Caco-2 (cell line): ENCODE measurements at regions not wholly inside any gene's neighbourhood (a gene's known extent, or its start where the extent isn't known, plus 50 kb on each side); places are given as distances from the start of the nearest gene placed in this dataset.

Source experiments
- BruUV-seq: library from RNA; stranded (reverse); fragments of 400-500 nt; replicated peaks from 2 replicates; lab custom pipeline; 2021; lab: Mats Ljungman, UMichigan
- CTCF ChIA-PET: fragments of 300-600 bp; sonication (Branson Sonifier 250); formaldehyde crosslinking; loops from one replicate; lab custom pipeline; 2022; ENCODE audit warnings: antibody characterized with exemption; lab: Charles Lee
- POLR2A ChIA-PET: fragments of 300-600 bp; sonication (Branson Sonifier 250); formaldehyde crosslinking; loops from one replicate; lab custom pipeline; 2022; ENCODE audit warnings: antibody characterized with exemption; lab: Charles Lee
- DNase-seq, 2 experiments: peaks; one replicate each; pipeline versions ENCODE4 v3.0.0 to v3.0.0-alpha.2; 2020 to 2022
- H3K27me3 ChIP-seq: replicated peaks from 2 replicates; pipeline ENCODE4 v1.6.0; 2011; ENCODE audit warnings: low read length; ENCODE audit not compliant: control insufficient read depth, insufficient read depth
- H3K36me3 ChIP-seq: 2 replicates; pipeline ENCODE4 v1.5.1; 2011; ENCODE audit warnings: low read length; ENCODE audit not compliant: control insufficient read depth, insufficient read depth
- H3K4me1 ChIP-seq: fragments of 250-450 bp; sonication (Bioruptor Pico); 2 replicates; pipeline ENCODE4 v1.5.1; 2020; ENCODE audit warnings: mild to moderate bottlenecking
- H3K4me3 ChIP-seq: 2 replicates; pipeline ENCODE4 v1.5.1; 2011; ENCODE audit warnings: low read depth, mild to moderate bottlenecking, control low read depth, low read length
- H3K9me3 ChIP-seq: fragments of 250-450 bp; sonication (Bioruptor Pico); 2 replicates; pipeline ENCODE4 v1.5.1; 2020; ENCODE audit warnings: mild to moderate bottlenecking, moderate library complexity
- H3K27ac Mint-ChIP-seq: one replicate; pipeline ENCODE4 v1.8.0; 2022; ENCODE audit warnings: mixed read lengths; ENCODE audit not compliant: unreplicated experiment
- H3K27me3 Mint-ChIP-seq: one replicate; pipeline ENCODE4 v1.8.0; 2022; ENCODE audit warnings: mixed read lengths; ENCODE audit not compliant: insufficient read depth, unreplicated experiment
- H3K36me3 Mint-ChIP-seq: one replicate; pipeline ENCODE4 v1.8.0; 2022; ENCODE audit warnings: mild to moderate bottlenecking, mixed read lengths; ENCODE audit not compliant: insufficient read depth, unreplicated experiment
- H3K4me1 Mint-ChIP-seq: one replicate; pipeline ENCODE4 v1.8.0; 2022; ENCODE audit warnings: low read depth, mixed read lengths; ENCODE audit not compliant: unreplicated experiment
- H3K4me3 Mint-ChIP-seq: one replicate; pipeline ENCODE4 v1.8.0; 2022; ENCODE audit warnings: mild to moderate bottlenecking, moderate library complexity, mixed read lengths; ENCODE audit not compliant: unreplicated experiment
- H3K9me3 Mint-ChIP-seq: one replicate; pipeline ENCODE4 v1.8.0; 2022; ENCODE audit warnings: mixed read lengths; ENCODE audit not compliant: unreplicated experiment
- intact Hi-C: fragments of 100-400 bp; cut with micrococcal nuclease; formaldehyde crosslinking; loops from one replicate; pipeline ENCODE4 v1.10.0; 2022; ENCODE audit not compliant: unreplicated experiment
- TF ChIP-seq, protein P1 (sequence below), 2 experiments: fragments of 200-600 bp in 1 of 2; IDR thresholded peaks; 1 replicate in 1 of 2; 2 replicates in 1 of 2; pipeline versions ENCODE4 v1.5.1 to v1.8.0; 2011 to 2022; ENCODE audit warnings: antibody characterized with exemption in 1 of 2, control low read depth in 1 of 2, inconsistent platforms in 1 of 2, low read depth in 1 of 2, low read length in 1 of 2, mild to moderate bottlenecking in 1 of 2, moderate library complexity in 1 of 2; ENCODE audit not compliant: insufficient read depth in 1 of 2, severe bottlenecking in 1 of 2, unreplicated experiment in 1 of 2

DNA sequence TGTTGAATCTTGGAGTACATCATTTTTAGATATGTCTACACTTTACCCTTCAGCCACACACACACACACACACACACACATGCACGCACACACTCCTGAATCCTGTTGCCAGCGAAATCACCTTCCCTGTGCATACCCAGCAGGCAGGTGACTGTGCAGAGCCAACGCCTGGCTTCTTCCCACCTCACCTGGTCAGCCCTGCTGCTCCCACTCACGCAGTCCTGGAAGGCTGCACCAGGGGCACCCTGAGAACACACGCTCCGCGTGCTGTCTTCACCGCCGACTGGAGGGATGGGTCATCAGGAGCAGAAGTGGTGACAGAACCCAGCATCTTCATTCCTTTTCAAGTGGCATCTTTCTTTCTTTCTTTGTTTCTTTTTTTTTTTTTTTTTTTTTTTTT lies 94.6 kb downstream of the TBXT start:
- Histone ChIP-seq H3K4me3 (no peak overlapping the region), H3K36me3 (no peaks in the 10 kb centered on the region), H3K4me1 (no peaks in the 10 kb centered on the region), H3K27me3 (no peaks in the 10 kb centered on the region), H3K9me3 (no peaks in the 10 kb centered on the region)
- intact Hi-C loops = no loop called here
- peaks cover 11% of the 10 kb centered on the region for H3K27me3 Mint-ChIP-seq
- no peaks in the 10 kb centered on the region for H3K9me3 Mint-ChIP-seq
- no peak for DNase-seq
- no peaks in the 10 kb centered on the region for H3K4me1 Mint-ChIP-seq
- TF ChIP-seq, protein P1, sequence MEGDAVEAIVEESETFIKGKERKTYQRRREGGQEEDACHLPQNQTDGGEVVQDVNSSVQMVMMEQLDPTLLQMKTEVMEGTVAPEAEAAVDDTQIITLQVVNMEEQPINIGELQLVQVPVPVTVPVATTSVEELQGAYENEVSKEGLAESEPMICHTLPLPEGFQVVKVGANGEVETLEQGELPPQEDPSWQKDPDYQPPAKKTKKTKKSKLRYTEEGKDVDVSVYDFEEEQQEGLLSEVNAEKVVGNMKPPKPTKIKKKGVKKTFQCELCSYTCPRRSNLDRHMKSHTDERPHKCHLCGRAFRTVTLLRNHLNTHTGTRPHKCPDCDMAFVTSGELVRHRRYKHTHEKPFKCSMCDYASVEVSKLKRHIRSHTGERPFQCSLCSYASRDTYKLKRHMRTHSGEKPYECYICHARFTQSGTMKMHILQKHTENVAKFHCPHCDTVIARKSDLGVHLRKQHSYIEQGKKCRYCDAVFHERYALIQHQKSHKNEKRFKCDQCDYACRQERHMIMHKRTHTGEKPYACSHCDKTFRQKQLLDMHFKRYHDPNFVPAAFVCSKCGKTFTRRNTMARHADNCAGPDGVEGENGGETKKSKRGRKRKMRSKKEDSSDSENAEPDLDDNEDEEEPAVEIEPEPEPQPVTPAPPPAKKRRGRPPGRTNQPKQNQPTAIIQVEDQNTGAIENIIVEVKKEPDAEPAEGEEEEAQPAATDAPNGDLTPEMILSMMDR (IDR thresholded peaks at IDR 0.05; ENCODE audit: insufficient read depth in 1 of 2, low read depth in 1 of 2, low read length in 1 of 2, severe bottlenecking in 1 of 2, unreplicated experiment in 1 of 2) = no peak
- ChIA-PET POLR2A (no interaction called here), CTCF (no interaction called here)
- no peak overlapping the region for H3K4me3 Mint-ChIP-seq
- no TSS peak for BruUV-seq
- H3K27ac Mint-ChIP-seq = no peak overlapping the region
- H3K36me3 Mint-ChIP-seq = no peaks in the 10 kb centered on the region

DNA sequence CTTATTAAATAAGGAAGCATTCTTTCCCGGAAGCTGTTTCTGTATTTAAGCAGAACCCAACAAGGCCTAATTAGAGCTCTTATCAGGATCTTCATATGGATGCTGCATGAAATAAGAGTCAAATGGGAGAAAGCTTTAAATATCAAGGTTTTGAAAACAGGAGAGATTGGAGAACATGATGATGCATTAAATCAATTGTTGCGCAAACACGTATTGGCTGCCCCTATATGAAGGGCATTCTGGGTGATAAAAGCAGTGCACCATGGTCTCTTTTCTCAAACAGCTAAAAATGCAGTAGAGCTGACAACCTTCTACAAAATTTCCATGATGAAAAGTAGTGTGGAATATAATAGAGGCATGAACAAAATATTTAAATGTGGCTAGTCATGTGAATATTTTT lies 98.9 kb downstream of the TBXT start:
- POLR2A ChIA-PET = no interaction called here
- CTCF ChIA-PET = no interaction called here
- no peaks in the 10 kb centered on the region for H3K4me1 ChIP-seq
- Mint-ChIP-seq H3K27me3 (peaks cover 11% of the 10 kb centered on the region), H3K36me3 (no peaks in the 10 kb centered on the region), H3K4me1 (no peaks in the 10 kb centered on the region), H3K9me3 (no peaks in the 10 kb centered on the region), H3K4me3 (no peak overlapping the region), H3K27ac (no peak overlapping the region)
- H3K9me3 ChIP-seq = no peaks in the 10 kb centered on the region
- H3K4me3 ChIP-seq = no peak overlapping the region
- TF ChIP-seq, protein P1 (IDR thresholded peaks at IDR 0.05; ENCODE audit: insufficient read depth in 1 of 2, low read depth in 1 of 2, low read length in 1 of 2, severe bottlenecking in 1 of 2, unreplicated experiment in 1 of 2) = no peak
- no TSS peak for BruUV-seq
- no peaks in the 10 kb centered on the region for H3K36me3 ChIP-seq
- no peak for DNase-seq
- no peaks in the 10 kb centered on the region for H3K27me3 ChIP-seq
- intact Hi-C loops = no loop called here

DNA sequence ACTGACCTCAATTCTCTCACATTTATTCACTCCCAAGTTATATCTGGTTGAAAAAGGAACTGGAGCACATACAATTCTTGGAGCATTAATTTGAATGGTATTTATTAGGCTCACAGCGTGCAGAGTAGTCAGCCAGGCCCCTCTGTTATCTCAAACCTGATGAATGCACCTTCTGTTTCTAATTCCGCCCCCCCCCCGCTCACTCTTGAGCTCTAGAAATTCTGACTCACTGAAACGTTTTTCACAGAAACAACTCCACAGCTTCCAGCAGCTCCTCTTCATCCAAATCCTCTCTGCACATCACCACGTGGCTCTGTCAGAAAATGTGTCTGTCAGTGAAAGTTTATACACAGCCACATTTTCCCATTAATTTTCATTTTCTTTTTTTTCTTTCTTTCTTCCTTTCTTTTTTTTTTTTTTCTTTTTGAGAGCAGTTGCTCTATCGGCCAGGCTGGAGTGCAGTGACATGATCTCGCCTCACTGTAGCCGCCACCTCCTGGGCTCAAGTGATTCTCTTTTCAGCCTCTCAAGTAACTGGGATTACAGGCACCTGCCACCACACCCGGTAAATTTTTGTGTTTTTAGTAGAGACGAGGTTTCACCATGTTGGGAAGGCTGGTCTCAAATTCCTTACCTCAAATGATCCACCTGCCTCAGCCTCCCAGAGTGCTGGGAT lies 109.4 kb downstream of the TBXT start:
- Mint-ChIP-seq H3K4me3 (peak overlapping the region; percentile 2), H3K9me3 (peaks cover 36% of the 10 kb centered on the region), H3K36me3 (no peaks in the 10 kb centered on the region), H3K4me1 (peaks cover 12% of the 10 kb centered on the region), H3K27me3 (no peaks in the 10 kb centered on the region), H3K27ac (no peak overlapping the region)
- Histone ChIP-seq H3K4me3 (no peak overlapping the region), H3K4me1 (no peaks in the 10 kb centered on the region), H3K9me3 (peaks cover 1% of the 10 kb centered on the region; the same call in 1 of the 2 replicates), H3K36me3 (no peaks in the 10 kb centered on the region), H3K27me3 (no peaks in the 10 kb centered on the region)
- intact Hi-C loops = no loop called here
- ChIA-PET POLR2A (interaction anchor here (0.6 kb wide), 1 partner anchor 18 kb away, joined by 6 read pairs; no protein-coding TSS in a partner anchor), CTCF (no interaction called here)
- TF ChIP-seq, protein P1 (IDR thresholded peaks at IDR 0.05; ENCODE audit: insufficient read depth in 1 of 2, low read depth in 1 of 2, low read length in 1 of 2, severe bottlenecking in 1 of 2, unreplicated experiment in 1 of 2) = no peak
- no TSS peak for BruUV-seq
- no peak for DNase-seq
